ENCODE measurements at regions not wholly inside any gene's neighbourhood (a gene's known extent, or its start where the extent isn't known, plus 50 kb on each side); places are given as distances from the start of the nearest gene placed in this dataset.

- Histone ChIP-seq H3K27ac (ENCODE audit: insufficient read depth, low read length, poor library complexity, severe bottlenecking) (no peak overlapping the region), H3K4me3 (ENCODE audit: low read depth, low read length) (no peak overlapping the region), H3K36me3 (ENCODE audit: control insufficient read depth, insufficient read depth, low read length) (no peaks in the 10 kb centered on the region), H3K9me3 (ENCODE audit: control insufficient read depth in 2 of 2, low read length in 2 of 2) (no peaks in the 10 kb centered on the region), H3K27me3 (ENCODE audit: control insufficient read depth, insufficient read depth, low read length) (no peaks in the 10 kb centered on the region), H3K4me1 (ENCODE audit: control insufficient read depth, insufficient read depth, low read length, poor library complexity, severe bottlenecking) (no peaks in the 10 kb centered on the region)
- Mint-ChIP-seq H3K4me3 (no peak overlapping the region), H3K9me3 (peaks cover 3 to 13% (median 7%) of the 10 kb centered on the region in 7 donors), H3K27ac (no peak overlapping the region), H3K27me3 (no peaks in the 10 kb centered on the region), H3K4me1 (no peaks in the 10 kb centered on the region), H3K36me3 (no peaks in the 10 kb centered on the region)
- DNase-seq (no peak), ATAC-seq (ENCODE audit: low read depth in 2 of 2) (no peak)
Measured at GRCh38 chr5:13640270-13640669, 304.2 kb downstream of the DNAH5 start.

DNA sequence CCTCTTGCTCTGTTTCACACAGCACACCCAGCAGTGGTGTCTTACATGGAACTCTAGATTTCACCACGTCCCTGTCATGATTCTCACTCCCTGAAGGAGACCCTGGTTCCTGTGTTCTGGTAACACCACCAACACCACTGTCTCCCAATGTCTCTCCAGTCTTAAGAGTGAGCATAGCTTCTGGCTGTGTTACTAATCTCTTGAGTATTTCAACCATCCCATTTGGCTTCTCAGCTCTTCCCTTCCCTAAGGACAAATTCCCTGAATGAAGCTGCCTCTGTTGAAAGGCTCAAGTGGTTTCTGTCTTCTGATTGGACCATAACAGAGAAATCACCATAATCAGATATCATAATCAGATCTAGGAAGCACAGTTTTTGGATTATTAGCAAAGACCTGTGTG lies 311.8 kb downstream of the DNAH5 start:
- ATAC-seq (ENCODE audit: low read depth in 2 of 2) (no peak), DNase-seq (no peak)
- no peaks in the 10 kb centered on the region for H3K4me1 ChIP-seq (ENCODE audit: control insufficient read depth, insufficient read depth, low read length, poor library complexity, severe bottlenecking)
- Mint-ChIP-seq H3K36me3 (no peaks in the 10 kb centered on the region), H3K4me3 (no peak overlapping the region), H3K27ac (no peak overlapping the region), H3K9me3 (peaks cover 2 to 13% (median 6%) of the 10 kb centered on the region in 7 donors), H3K27me3 (no peaks in the 10 kb centered on the region), H3K4me1 (no peaks in the 10 kb centered on the region)
- H3K9me3 ChIP-seq (ENCODE audit: control insufficient read depth in 2 of 2, low read length in 2 of 2), result peaks cover 0 to 2% of the 10 kb centered on the region in 2 experiments
- H3K27me3 ChIP-seq (ENCODE audit: control insufficient read depth, insufficient read depth, low read length), result no peaks in the 10 kb centered on the region
- no peaks in the 10 kb centered on the region for H3K36me3 ChIP-seq (ENCODE audit: control insufficient read depth, insufficient read depth, low read length)
- H3K27ac ChIP-seq (ENCODE audit: insufficient read depth, low read length, poor library complexity, severe bottlenecking), result no peak overlapping the region
- no peak overlapping the region for H3K4me3 ChIP-seq (ENCODE audit: low read depth, low read length)

GRCh38 chr5:13629218-13629617 lies 315.3 kb downstream of the DNAH5 start:
- H3K27me3 Mint-ChIP-seq, result no peaks in the 10 kb centered on the region
- H3K4me3 Mint-ChIP-seq, result no peak overlapping the region
- peaks cover 2 to 15% (median 6%) of the 10 kb centered on the region in 7 donors for H3K9me3 Mint-ChIP-seq
- no peak overlapping the region for H3K27ac Mint-ChIP-seq
- ATAC-seq (ENCODE audit: low read depth in 2 of 2) (no peak), DNase-seq (no peak)
- Histone ChIP-seq H3K27me3 (ENCODE audit: control insufficient read depth, insufficient read depth, low read length) (no peaks in the 10 kb centered on the region), H3K4me3 (ENCODE audit: low read depth, low read length) (no peak overlapping the region), H3K36me3 (ENCODE audit: control insufficient read depth, insufficient read depth, low read length) (no peaks in the 10 kb centered on the region), H3K27ac (ENCODE audit: insufficient read depth, low read length, poor library complexity, severe bottlenecking) (no peak overlapping the region), H3K4me1 (ENCODE audit: control insufficient read depth, insufficient read depth, low read length, poor library complexity, severe bottlenecking) (no peaks in the 10 kb centered on the region), H3K9me3 (ENCODE audit: control insufficient read depth in 2 of 2, low read length in 2 of 2) (peaks cover 4 to 7% of the 10 kb centered on the region in 2 experiments)
- H3K4me1 Mint-ChIP-seq, result no peaks in the 10 kb centered on the region
- H3K36me3 Mint-ChIP-seq, result no peaks in the 10 kb centered on the region

DNA sequence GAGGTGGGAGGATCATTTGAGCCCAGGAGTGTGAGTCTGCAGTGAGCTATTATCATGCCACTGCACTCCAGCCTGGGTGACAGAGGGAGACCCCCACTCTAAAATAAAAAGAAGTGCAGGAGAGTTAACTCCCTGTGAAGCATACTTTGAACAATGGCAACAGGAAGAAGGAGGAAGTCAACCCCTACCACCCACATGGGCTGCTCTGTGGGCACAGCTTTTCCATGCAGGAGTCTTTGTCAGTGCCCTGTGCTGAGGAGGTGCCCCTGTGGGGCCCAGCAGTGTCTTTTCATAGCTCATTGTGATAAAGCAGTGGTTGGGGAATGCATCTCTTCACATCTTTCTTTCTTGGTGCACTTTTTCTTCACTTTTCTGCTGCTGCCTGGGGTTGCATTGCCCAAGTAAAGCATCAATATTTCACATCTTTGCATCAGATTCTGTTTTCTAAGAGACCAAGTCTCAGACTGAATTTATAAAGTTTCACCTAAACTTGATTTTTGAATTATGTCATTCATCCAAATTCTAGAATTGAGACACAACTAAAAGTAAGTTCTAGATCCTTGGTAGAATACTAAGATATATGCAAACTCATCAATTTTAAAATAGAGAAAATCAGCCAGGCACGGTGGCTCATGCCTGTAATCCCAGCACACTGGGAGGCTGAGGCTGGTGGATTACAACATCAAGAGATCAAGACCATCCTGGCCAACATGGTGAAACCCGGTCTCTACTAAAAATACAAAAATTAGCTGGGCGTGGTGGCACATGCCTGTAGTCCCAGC lies 316.6 kb downstream of the DNAH5 start:
- no peaks in the 10 kb centered on the region for H3K4me1 Mint-ChIP-seq
- Histone ChIP-seq H3K9me3 (ENCODE audit: control insufficient read depth in 2 of 2, low read length in 2 of 2) (peaks cover 4 to 7% of the 10 kb centered on the region in 2 experiments), H3K36me3 (ENCODE audit: control insufficient read depth, insufficient read depth, low read length) (no peaks in the 10 kb centered on the region), H3K27ac (ENCODE audit: insufficient read depth, low read length, poor library complexity, severe bottlenecking) (no peak overlapping the region), H3K4me3 (ENCODE audit: low read depth, low read length) (no peak overlapping the region), H3K27me3 (ENCODE audit: control insufficient read depth, insufficient read depth, low read length) (no peaks in the 10 kb centered on the region), H3K4me1 (ENCODE audit: control insufficient read depth, insufficient read depth, low read length, poor library complexity, severe bottlenecking) (no peaks in the 10 kb centered on the region)
- no peaks in the 10 kb centered on the region for H3K36me3 Mint-ChIP-seq
- ATAC-seq (ENCODE audit: low read depth in 2 of 2), result no peak
- no peaks in the 10 kb centered on the region for H3K27me3 Mint-ChIP-seq
- DNase-seq, result no peak
- no peak overlapping the region for H3K4me3 Mint-ChIP-seq
- no peak overlapping the region for H3K27ac Mint-ChIP-seq
- H3K9me3 Mint-ChIP-seq, result peaks cover 2 to 15% (median 7%) of the 10 kb centered on the region in 7 donors

DNA sequence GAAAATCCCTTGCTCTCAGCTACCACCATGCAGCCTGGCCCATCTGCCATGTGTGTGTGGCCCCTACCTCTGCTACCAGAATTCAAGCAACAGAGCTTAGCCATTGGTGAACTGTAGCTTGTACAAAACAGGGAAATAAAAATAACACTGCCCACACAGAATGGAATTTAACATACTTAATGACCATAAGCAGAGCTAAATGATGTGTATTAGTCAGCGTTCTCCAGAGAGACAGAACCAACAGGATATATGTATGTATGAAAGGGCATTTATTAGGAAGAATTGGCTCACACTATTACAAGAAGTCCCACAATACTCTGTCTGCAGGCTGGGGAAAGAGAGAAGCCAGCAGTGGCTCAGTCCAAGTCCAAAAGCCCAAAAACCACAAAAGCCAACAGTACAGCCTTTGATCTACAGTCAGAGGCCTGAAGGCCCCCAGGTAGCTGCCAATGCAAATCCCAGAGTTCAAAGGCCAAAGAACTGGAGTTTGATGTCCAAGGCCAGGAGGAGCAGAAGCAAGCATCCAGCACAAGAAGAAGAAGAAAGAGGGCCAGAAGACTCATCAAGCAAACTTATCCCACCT lies 318.8 kb downstream of the DNAH5 start:
- H3K9me3 Mint-ChIP-seq, result peaks cover 3 to 16% (median 11%) of the 10 kb centered on the region in 7 donors
- no peaks in the 10 kb centered on the region for H3K4me1 Mint-ChIP-seq
- no peak overlapping the region for H3K4me3 Mint-ChIP-seq
- no peaks in the 10 kb centered on the region for H3K36me3 Mint-ChIP-seq
- Histone ChIP-seq H3K4me3 (ENCODE audit: low read depth, low read length) (no peak overlapping the region), H3K36me3 (ENCODE audit: control insufficient read depth, insufficient read depth, low read length) (no peaks in the 10 kb centered on the region), H3K27me3 (ENCODE audit: control insufficient read depth, insufficient read depth, low read length) (no peaks in the 10 kb centered on the region), H3K4me1 (ENCODE audit: control insufficient read depth, insufficient read depth, low read length, poor library complexity, severe bottlenecking) (no peaks in the 10 kb centered on the region), H3K9me3 (ENCODE audit: control insufficient read depth in 2 of 2, low read length in 2 of 2) (peaks cover 4 to 6% of the 10 kb centered on the region in 2 experiments), H3K27ac (ENCODE audit: insufficient read depth, low read length, poor library complexity, severe bottlenecking) (no peak overlapping the region)
- ATAC-seq (ENCODE audit: low read depth in 2 of 2) (no peak), DNase-seq (no peak)
- H3K27ac Mint-ChIP-seq, result no peak overlapping the region
- H3K27me3 Mint-ChIP-seq, result no peaks in the 10 kb centered on the region

DNA sequence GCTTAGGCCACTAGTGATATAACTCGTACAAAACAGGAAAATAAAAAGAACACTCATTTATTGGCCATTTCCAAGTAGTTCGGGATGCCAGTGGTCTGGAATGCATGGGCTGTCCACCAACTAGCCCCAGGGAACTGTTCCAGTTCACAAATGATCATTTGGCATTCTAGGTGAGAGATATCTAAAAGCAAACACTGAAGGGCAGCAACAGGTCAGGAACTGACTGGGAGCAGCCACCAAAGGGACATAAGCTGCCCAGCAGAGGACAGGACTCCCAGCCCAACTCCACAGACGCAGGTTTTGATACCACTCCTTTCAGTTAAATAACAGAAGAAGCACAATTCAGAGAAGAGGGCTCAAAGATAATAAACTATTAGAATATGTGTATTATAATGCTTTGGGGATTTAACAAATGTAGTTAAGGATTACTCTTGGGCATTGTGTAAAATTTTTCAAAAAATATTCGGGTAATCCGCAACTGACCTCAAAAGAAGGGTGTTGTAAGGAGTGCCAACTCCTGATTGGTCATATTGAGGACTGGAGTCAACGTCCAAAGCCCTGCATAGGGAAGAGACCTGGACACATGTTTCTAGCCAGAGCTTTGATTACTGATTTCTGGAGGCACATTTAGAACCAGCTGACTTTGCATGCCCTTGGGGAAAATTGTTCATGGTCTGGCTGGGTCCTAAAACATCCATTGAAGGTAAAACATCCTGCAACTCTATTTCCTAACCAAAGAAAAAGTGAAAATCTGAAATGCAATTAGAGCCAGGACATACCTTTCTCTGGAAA lies 320.0 kb downstream of the DNAH5 start:
- Mint-ChIP-seq H3K4me1 (no peaks in the 10 kb centered on the region), H3K27ac (no peak overlapping the region), H3K27me3 (no peaks in the 10 kb centered on the region), H3K4me3 (no peak overlapping the region), H3K9me3 (peaks cover 4 to 17% (median 14%) of the 10 kb centered on the region in 7 donors), H3K36me3 (no peaks in the 10 kb centered on the region)
- peaks cover 4 to 6% of the 10 kb centered on the region in 2 experiments for H3K9me3 ChIP-seq (ENCODE audit: control insufficient read depth in 2 of 2, low read length in 2 of 2)
- DNase-seq (no peak), ATAC-seq (ENCODE audit: low read depth in 2 of 2) (no peak)
- no peak overlapping the region for H3K27ac ChIP-seq (ENCODE audit: insufficient read depth, low read length, poor library complexity, severe bottlenecking)
- no peaks in the 10 kb centered on the region for H3K27me3 ChIP-seq (ENCODE audit: control insufficient read depth, insufficient read depth, low read length)
- H3K36me3 ChIP-seq (ENCODE audit: control insufficient read depth, insufficient read depth, low read length), result no peaks in the 10 kb centered on the region
- H3K4me3 ChIP-seq (ENCODE audit: low read depth, low read length), result no peak overlapping the region
- H3K4me1 ChIP-seq (ENCODE audit: control insufficient read depth, insufficient read depth, low read length, poor library complexity, severe bottlenecking), result no peaks in the 10 kb centered on the region

DNA sequence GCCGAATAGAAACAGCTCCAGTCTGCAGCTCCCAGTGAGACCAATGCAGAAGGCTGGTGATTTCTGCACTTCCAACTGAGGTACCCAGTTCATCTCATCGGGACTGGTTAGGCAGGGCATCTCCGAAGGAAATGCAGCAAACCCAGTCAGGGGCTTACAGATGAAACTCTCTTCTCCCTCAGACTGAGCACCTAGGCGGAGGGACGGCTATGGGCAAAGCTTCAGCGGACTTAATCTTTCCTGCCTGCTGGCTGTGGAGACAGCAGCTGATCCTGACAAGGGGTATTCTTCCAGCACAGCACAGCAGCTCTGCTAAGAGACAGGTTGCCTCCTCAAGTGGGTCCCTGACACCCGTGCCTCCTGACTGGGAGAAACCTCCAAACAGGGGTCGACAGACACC lies 330.9 kb downstream of the DNAH5 start:
- DNase-seq (no peak), ATAC-seq (ENCODE audit: low read depth in 2 of 2) (no peak)
- Mint-ChIP-seq H3K27me3 (no peaks in the 10 kb centered on the region), H3K36me3 (no peaks in the 10 kb centered on the region), H3K4me1 (no peaks in the 10 kb centered on the region), H3K27ac (no peak overlapping the region), H3K4me3 (no peak overlapping the region), H3K9me3 (peaks cover 0 to 20% (median 11%) of the 10 kb centered on the region in 7 donors)
- no peak overlapping the region for H3K27ac ChIP-seq (ENCODE audit: insufficient read depth, low read length, poor library complexity, severe bottlenecking)
- no peak overlapping the region for H3K4me3 ChIP-seq (ENCODE audit: low read depth, low read length)
- H3K36me3 ChIP-seq (ENCODE audit: control insufficient read depth, insufficient read depth, low read length), result no peaks in the 10 kb centered on the region
- H3K27me3 ChIP-seq (ENCODE audit: control insufficient read depth, insufficient read depth, low read length), result no peaks in the 10 kb centered on the region
- H3K4me1 ChIP-seq (ENCODE audit: control insufficient read depth, insufficient read depth, low read length, poor library complexity, severe bottlenecking), result no peaks in the 10 kb centered on the region
- no peaks in the 10 kb centered on the region for H3K9me3 ChIP-seq (ENCODE audit: control insufficient read depth in 2 of 2, low read length in 2 of 2)
